ENCODE measurements at regions not wholly inside any gene's neighbourhood (a gene's known extent, or its start where the extent isn't known, plus 50 kb on each side); places are given as distances from the start of the nearest gene placed in this dataset.

GRCh38 chr2:126971481-126972278 is 73.0 kb downstream of the TEX51 start:
- TF ChIP-seq CTCF (IDR thresholded peaks at IDR 0.05; ENCODE audit: low read length): peak; percentile 83
- TF ChIP-seq EZH2 (IDR thresholded peaks at IDR 0.05; ENCODE audit: borderline replicate concordance, low read length): no peak
